SK-N-SH (cell line): ENCODE measurements at regions not wholly inside any gene's neighbourhood (a gene's known extent, or its start where the extent isn't known, plus 50 kb on each side); places are given as distances from the start of the nearest gene placed in this dataset.

Experiments
- CTCF ChIA-PET: fragments of 300-600, 350-600 bp; formaldehyde crosslinking; extraction: SDS; loops from one replicate; lab custom pipeline; 2021; lab: Yijun Ruan, JAX
- POLR2A ChIA-PET: fragments of 350-600 bp; sonication (Branson Sonifier 250); formaldehyde crosslinking; extraction: SDS; loops from one replicate; lab custom pipeline; 2020; ENCODE audit warnings: antibody characterized with exemption, inconsistent platforms; lab: Yijun Ruan, JAX
- DNase-seq: peaks from one replicate; pipeline ENCODE4 v3.0.0; 2012
- H2AFZ ChIP-seq: fragments of 200-600 bp; sonication (generic); 2 replicates; pipeline ENCODE4 v1.8.1; 2016; ENCODE audit warnings: antibody characterized with exemption, mild to moderate bottlenecking, low read depth
- H3F3A ChIP-seq: fragments of 200-600 bp; sonication (generic); replicated peaks from 2 replicates; pipeline ENCODE3; 2016; ENCODE audit warnings: antibody characterized with exemption, mild to moderate bottlenecking; ENCODE audit not compliant: insufficient read depth
- H3K27ac ChIP-seq, 2 experiments: fragments of 200-500 bp in 1 of 2; fragments of 200-600 bp in 1 of 2; sonication (Bioruptor generic) in 1 of 2; sonication (generic), shearing (Covaris generic) in 1 of 2; 2 replicates each; pipeline versions ENCODE4 v1.5.1 to v1.6.1; 2014 to 2016; ENCODE audit warnings: low read depth in 2 of 2, inconsistent platforms in 1 of 2, low read length in 1 of 2, mild to moderate bottlenecking in 1 of 2, mixed read lengths in 1 of 2
- H3K27me3 ChIP-seq: fragments of 200-600 bp; sonication (generic), shearing (Covaris generic); 2 replicates; pipeline ENCODE4 v1.6.1; 2016; ENCODE audit warnings: mixed run types; ENCODE audit not compliant: insufficient read depth
- H3K36me3 ChIP-seq, 2 experiments: fragments of 200-500 bp in 1 of 2; fragments of 200-600 bp in 1 of 2; sonication (Bioruptor generic) in 1 of 2; sonication (generic) in 1 of 2; replicated peaks in 1 of 2; 2 replicates each; pipeline versions ENCODE3 to v1.5.1; 2014 to 2016; ENCODE audit warnings: low read length in 1 of 2, mild to moderate bottlenecking in 1 of 2; ENCODE audit not compliant: insufficient read depth in 2 of 2, control insufficient read depth in 1 of 2
- H3K4me1 ChIP-seq, 2 experiments: fragments of 200-500 bp in 1 of 2; fragments of 200-600 bp in 1 of 2; sonication (Bioruptor generic) in 1 of 2; sonication (generic), shearing (Covaris generic) in 1 of 2; 2 replicates each; pipeline versions ENCODE4 v1.5.1 to v1.6.1; 2014 to 2016; ENCODE audit warnings: low read depth in 1 of 2, low read length in 1 of 2, mixed run types in 1 of 2; ENCODE audit not compliant: insufficient read depth in 2 of 2, control insufficient read depth in 1 of 2
- H3K4me2 ChIP-seq: fragments of 200-600 bp; sonication (generic), shearing (Covaris generic); 2 replicates; pipeline ENCODE4 v1.6.1; 2017; ENCODE audit warnings: mixed run types
- H3K4me3 ChIP-seq, 2 experiments: fragments of 200-500 bp in 1 of 2; fragments of 200-600 bp in 1 of 2; sonication (Bioruptor generic) in 1 of 2; sonication (generic), shearing (Covaris generic) in 1 of 2; 2 replicates each; pipeline versions ENCODE4 v1.5.1 to v1.8.1; 2014 to 2016; ENCODE audit warnings: low read depth in 2 of 2, inconsistent platforms in 1 of 2, low read length in 1 of 2, mild to moderate bottlenecking in 1 of 2, mixed read lengths in 1 of 2, moderate library complexity in 1 of 2
- H3K79me2 ChIP-seq: fragments of 200-600 bp; sonication (generic); 2 replicates; pipeline ENCODE4 v1.8.1; 2017; ENCODE audit warnings: mild to moderate bottlenecking; ENCODE audit not compliant: insufficient read depth
- H3K9ac ChIP-seq: fragments of 200-600 bp; sonication (generic); 2 replicates; pipeline ENCODE4 v1.6.1; 2017; ENCODE audit warnings: mixed run types
- H3K9me2 ChIP-seq: fragments of 200-600 bp; sonication (generic); 2 replicates; pipeline ENCODE4 v1.6.1; 2017; ENCODE audit warnings: mixed run types
- H3K9me3 ChIP-seq: fragments of 200-600 bp; sonication (generic); 2 replicates; pipeline ENCODE4 v1.6.1; 2017; ENCODE audit warnings: mixed run types, mild to moderate bottlenecking, moderate library complexity
- H4K20me1 ChIP-seq: fragments of 200-600 bp; sonication (generic); 2 replicates; pipeline ENCODE4 v1.6.1; 2017; ENCODE audit warnings: mild to moderate bottlenecking, mixed run types; ENCODE audit not compliant: insufficient read depth
- CHD2 ChIP-seq: fragments of 150-350 bp; IDR thresholded peaks from 2 replicates; pipeline ENCODE4 v1.6.1; 2018; ENCODE audit warnings: low read length; ENCODE audit not compliant: partially characterized antibody
- CTCF ChIP-seq: fragments of 200-600 bp; sonication (generic); IDR thresholded peaks from 2 replicates; pipeline ENCODE4 v1.6.1; 2017; ENCODE audit warnings: antibody characterized with exemption, mild to moderate bottlenecking, moderate library complexity
- ELF1 ChIP-seq: IDR thresholded peaks from 2 replicates; pipeline ENCODE4 v1.4.0; 2012
- EP300 ChIP-seq, 2 experiments: IDR thresholded peaks; 2 replicates each; pipeline versions ENCODE4 v1.4.0 to v1.6.1; 2012; ENCODE audit warnings: borderline replicate concordance in 1 of 2, low read depth in 1 of 2, low read length in 1 of 2
- FOXJ3 ChIP-seq: sonication (generic); formaldehyde crosslinking; IDR thresholded peaks from 2 replicates; pipeline ENCODE4 v1.5.1; 2020; ENCODE audit warnings: mild to moderate bottlenecking, missing genetic modification reagents
- FOXM1 ChIP-seq: IDR thresholded peaks from 2 replicates; pipeline ENCODE4 v1.4.0; 2012; ENCODE audit warnings: low read depth, mild to moderate bottlenecking
- GABPA ChIP-seq: IDR thresholded peaks from 2 replicates; pipeline ENCODE4 v1.4.0; 2012; ENCODE audit warnings: low read depth, mild to moderate bottlenecking
- GATA2 ChIP-seq: sonication (generic); formaldehyde crosslinking; IDR thresholded peaks from 2 replicates; pipeline ENCODE4 v1.5.0; 2020; ENCODE audit warnings: mild to moderate bottlenecking, missing genetic modification reagents
- JUND ChIP-seq: IDR thresholded peaks from 2 replicates; pipeline ENCODE4 v1.4.0; 2012
- MAX ChIP-seq: IDR thresholded peaks from 2 replicates; pipeline ENCODE4 v1.4.0; 2012; ENCODE audit warnings: low read depth
- NFIC ChIP-seq: IDR thresholded peaks from 2 replicates; pipeline ENCODE4 v1.4.0; 2012; ENCODE audit warnings: borderline replicate concordance
- POLR2AphosphoS5 ChIP-seq: IDR thresholded peaks from 2 replicates; pipeline ENCODE4 v1.6.1; 2012; ENCODE audit warnings: low read depth, low read length
- REST ChIP-seq: IDR thresholded peaks from 2 replicates; pipeline ENCODE4 v1.6.1; 2012; ENCODE audit warnings: mild to moderate bottlenecking, low read depth, low read length, moderate library complexity
- RXRA ChIP-seq: IDR thresholded peaks from 2 replicates; pipeline ENCODE4 v1.4.0; 2012; ENCODE audit warnings: low read depth, mild to moderate bottlenecking, borderline replicate concordance
- SIN3A ChIP-seq: IDR thresholded peaks from 2 replicates; pipeline ENCODE4 v1.6.1; 2012; ENCODE audit warnings: low read depth, mild to moderate bottlenecking, low read length, moderate library complexity, borderline replicate concordance
- SMC3 ChIP-seq: IDR thresholded peaks from 2 replicates; pipeline ENCODE4 v1.6.1; 2012; ENCODE audit warnings: low read depth, low read length, improper control_type of control experiment
- YY1 ChIP-seq: IDR thresholded peaks from 2 replicates; pipeline ENCODE4 v1.4.0; 2012; ENCODE audit warnings: low read depth, mild to moderate bottlenecking
- WGBS: methylation state at CpG from one replicate; pipeline ENCODE4 v1.1.6; 2017; ENCODE audit warnings: low lambda C conversion rate; 5-methylcytosine and 5-hydroxymethylcytosine counted together
- TF ChIP-seq, protein P1 (sequence below): IDR thresholded peaks from 2 replicates; pipeline ENCODE4 v1.4.0; 2012; ENCODE audit warnings: low read depth, borderline replicate concordance

DNA sequence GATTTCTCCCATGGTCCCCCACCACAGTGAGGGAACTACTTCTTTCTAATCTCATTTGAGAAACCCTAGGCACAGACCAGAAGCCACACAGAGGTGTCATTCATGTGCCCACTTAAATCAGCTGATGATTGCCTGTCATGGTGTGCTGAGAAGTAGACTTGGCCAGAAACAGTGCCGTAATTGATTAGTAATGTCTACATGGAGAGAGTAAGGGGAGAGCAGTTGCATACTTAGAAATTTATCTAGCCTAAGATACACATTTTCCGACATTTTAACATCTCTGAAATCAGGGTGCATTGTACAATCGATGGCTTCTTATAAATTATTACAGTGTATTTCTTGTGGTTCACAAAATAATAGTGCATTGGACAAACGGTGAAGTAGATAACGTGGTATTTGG, 271.8 kb downstream of the IRF8 start:
- H3K4me3 ChIP-seq: no peak overlapping the region
- no peaks in the 10 kb centered on the region for H3K79me2 ChIP-seq
- H3K9ac ChIP-seq: no peak overlapping the region
- H3F3A ChIP-seq: no peaks in the 10 kb centered on the region
- H2AFZ ChIP-seq: no peak overlapping the region
- no peaks in the 10 kb centered on the region for H3K9me2 ChIP-seq
- H3K4me2 ChIP-seq: no peak overlapping the region
- no peaks in the 10 kb centered on the region for H3K4me1 ChIP-seq
- no peaks in the 10 kb centered on the region for H3K36me3 ChIP-seq
- no peak overlapping the region for H3K27ac ChIP-seq
- ChIA-PET CTCF (no interaction called here), POLR2A (no interaction called here)
- TF ChIP-seq SIN3A: no peak
- no peak for TF ChIP-seq POLR2AphosphoS5
- no peak for TF ChIP-seq CTCF
- no peak for TF ChIP-seq GATA2 (CRISPR knock-in tag)
- no peak for TF ChIP-seq NFIC
- no peak for TF ChIP-seq SMC3
- TF ChIP-seq EP300 (IDR thresholded peaks at IDR 0.05; ENCODE audit: borderline replicate concordance in 1 of 2, low read depth in 1 of 2, low read length in 1 of 2): no peak
- TF ChIP-seq JUND: no peak
- no peak for TF ChIP-seq FOXJ3 (CRISPR knock-in tag)
- no peak for TF ChIP-seq REST
- TF ChIP-seq, protein P1, sequence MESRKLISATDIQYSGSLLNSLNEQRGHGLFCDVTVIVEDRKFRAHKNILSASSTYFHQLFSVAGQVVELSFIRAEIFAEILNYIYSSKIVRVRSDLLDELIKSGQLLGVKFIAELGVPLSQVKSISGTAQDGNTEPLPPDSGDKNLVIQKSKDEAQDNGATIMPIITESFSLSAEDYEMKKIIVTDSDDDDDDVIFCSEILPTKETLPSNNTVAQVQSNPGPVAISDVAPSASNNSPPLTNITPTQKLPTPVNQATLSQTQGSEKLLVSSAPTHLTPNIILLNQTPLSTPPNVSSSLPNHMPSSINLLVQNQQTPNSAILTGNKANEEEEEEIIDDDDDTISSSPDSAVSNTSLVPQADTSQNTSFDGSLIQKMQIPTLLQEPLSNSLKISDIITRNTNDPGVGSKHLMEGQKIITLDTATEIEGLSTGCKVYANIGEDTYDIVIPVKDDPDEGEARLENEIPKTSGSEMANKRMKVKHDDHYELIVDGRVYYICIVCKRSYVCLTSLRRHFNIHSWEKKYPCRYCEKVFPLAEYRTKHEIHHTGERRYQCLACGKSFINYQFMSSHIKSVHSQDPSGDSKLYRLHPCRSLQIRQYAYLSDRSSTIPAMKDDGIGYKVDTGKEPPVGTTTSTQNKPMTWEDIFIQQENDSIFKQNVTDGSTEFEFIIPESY: no peak
- TF ChIP-seq GABPA: no peak
- TF ChIP-seq ELF1: no peak
- TF ChIP-seq FOXM1: no peak
- TF ChIP-seq MAX: no peak
- TF ChIP-seq CHD2: no peak
- no peak for TF ChIP-seq RXRA
- no peak for TF ChIP-seq YY1
- H3K27me3 ChIP-seq: peaks cover 47% of the 10 kb centered on the region; the same call in 1 of the 2 replicates
- no peak for DNase-seq
- WGBS: 4% methylated on average over 5 of the region's 5 CpGs
- H4K20me1 ChIP-seq: no peaks in the 10 kb centered on the region
- no peaks in the 10 kb centered on the region for H3K9me3 ChIP-seq
